HG03159 (cell line): ENCODE measurements at regions not wholly inside any gene's neighbourhood (a gene's known extent, or its start where the extent isn't known, plus 50 kb on each side); places are given as distances from the start of the nearest gene placed in this dataset.
"Not testable (repeated sequence)": the region's sequence is repeated elsewhere in the genome, so short reads cannot be mapped to it uniquely, and the experiment has no call there.

Experiments used
- ATAC-seq: cut with Tn5 transposase; IDR thresholded peaks from one replicate; pipeline ENCODE4 v1.9.1; 2021; ENCODE audit warnings: mild to moderate bottlenecking, moderate library complexity; ENCODE audit not compliant: unreplicated experiment

DNA sequence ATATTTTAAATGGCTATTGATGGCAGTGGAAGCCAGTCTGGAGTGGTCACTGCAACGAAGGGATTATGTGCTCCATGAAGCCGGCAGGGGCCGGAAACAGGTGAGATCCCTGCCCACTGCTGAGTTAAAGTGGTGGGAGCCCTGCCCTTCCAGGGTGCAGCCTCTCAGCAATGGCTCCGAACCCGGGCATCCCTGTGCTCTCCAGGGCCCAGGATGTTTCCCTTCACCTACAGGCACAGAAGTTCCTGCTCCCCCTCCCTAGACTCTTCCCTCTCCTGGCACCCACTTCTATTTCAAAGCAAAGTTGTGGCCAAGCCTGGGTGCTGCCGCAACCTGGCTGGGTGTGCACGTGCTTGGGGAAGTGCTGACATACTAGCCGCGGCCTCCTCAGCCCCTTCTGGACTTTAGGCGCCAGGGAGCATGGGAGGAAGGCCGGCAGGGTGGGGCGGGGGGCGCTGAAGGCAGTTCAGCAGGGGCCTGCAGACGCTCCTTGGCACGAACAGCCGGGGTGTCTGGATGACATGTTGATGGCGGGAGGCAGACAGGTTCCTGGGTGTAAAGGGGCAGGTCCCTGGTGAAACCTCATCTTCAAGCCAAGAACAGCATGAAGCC, 452.3 kb downstream of the HTR1B start:
- ATAC-seq = no peak

DNA sequence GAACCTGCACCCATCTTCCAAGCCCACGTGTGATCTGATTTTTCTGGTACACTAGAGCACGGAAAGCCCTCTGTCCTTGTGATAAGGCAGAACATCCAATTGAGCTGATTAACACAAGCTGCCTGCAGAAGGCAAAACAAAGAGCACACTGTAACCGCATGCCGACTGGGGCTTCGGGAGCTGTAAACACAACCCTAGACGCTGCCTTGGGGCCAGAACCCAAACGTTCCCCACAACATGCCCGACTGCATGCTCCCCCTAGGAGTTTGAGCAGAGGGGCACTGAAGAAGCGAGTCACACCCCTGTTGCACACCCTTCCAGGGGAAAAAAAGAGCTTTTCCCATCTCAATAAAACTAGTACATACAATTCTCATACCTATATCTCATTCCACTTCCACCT, 470.7 kb downstream of the HTR1B start:
- no peak for ATAC-seq

DNA sequence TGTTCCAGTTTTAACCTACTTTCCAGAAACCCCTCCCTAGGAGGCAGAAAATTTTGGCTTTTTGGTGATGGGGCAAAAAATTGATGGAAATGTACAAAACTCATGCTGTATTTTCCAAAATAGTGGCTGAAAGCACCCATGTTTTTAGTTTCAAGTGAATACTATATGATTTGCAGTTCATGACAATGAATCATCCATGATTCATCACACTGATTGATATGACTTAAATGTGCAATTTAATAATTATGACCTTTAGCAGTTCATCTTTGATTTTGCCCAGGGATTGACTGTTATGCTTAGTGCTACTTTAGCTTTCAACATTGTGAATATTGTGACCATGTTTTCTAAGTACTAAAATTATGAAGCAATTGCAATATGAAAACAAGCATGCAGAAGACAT, 478.7 kb downstream of the HTR1B start:
- ATAC-seq = no peak

DNA sequence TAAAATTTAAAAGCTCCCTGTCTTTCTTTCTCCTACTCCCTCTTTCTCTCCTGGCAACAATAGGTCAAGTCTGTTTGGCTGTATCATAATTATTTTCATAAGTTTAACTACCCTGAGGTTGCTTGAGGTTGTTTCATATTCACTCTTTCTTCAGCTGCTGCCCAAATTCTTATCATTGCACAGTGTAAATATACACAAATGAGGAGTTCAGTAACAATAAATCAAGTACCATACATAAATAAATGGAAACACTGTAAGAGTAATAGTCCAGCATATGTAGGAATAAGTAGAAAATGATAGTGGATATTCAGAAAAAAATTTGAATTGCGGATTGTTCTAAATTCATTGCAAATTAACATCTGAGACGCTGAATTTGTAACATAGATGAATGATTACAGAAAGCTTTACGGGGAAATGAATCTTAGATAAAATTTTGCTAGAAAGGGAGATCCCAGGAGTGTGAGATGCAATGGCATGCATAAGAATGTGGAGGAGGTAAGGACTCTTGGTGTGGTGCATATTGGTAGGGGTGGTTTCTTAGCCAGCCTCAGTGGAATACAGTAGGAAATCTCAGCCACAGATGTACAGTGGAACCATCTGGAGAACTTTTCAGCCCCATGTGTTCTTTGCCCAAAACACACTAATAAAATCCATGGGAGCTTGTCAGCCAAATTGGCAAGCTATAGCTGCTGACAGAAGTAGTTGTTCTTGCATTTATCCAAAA, 480.7 kb downstream of the HTR1B start:
- no peak for ATAC-seq

GRCh38 chr6:76972474-76972873, 490.8 kb downstream of the HTR1B start:
- no peak for ATAC-seq

GRCh38 chr6:76959177-76959576, 504.1 kb downstream of the HTR1B start:
- ATAC-seq = not testable (repeated sequence)

GRCh38 chr6:76942203-76942966, 520.9 kb downstream of the HTR1B start:
- ATAC-seq = no peak

- ATAC-seq = no peak
Measured at GRCh38 chr6:76940191-76940590, 523.1 kb downstream of the HTR1B start.

DNA sequence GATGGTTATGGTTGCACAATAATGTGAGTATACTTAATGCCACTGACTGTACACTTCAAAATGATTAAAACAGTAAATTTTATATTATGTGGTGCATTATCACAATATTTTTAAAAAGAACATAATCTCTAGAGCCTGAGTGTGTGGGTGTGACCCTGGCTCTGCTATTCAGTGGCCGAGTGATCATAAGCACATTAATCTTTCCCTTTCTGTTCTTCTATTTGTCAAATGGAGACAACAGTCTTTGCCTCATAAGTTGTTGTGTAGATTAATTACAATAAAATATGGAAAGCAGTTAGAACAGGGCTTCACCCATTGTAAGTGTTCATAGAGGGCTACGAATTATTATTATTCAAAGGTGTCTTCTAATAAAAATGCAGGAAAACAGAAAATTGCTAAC, 548.6 kb downstream of the HTR1B start:
- ATAC-seq = no peak

GRCh38 chr6:76905541-76905940, 557.8 kb downstream of the HTR1B start:
- not testable (repeated sequence) for ATAC-seq

DNA sequence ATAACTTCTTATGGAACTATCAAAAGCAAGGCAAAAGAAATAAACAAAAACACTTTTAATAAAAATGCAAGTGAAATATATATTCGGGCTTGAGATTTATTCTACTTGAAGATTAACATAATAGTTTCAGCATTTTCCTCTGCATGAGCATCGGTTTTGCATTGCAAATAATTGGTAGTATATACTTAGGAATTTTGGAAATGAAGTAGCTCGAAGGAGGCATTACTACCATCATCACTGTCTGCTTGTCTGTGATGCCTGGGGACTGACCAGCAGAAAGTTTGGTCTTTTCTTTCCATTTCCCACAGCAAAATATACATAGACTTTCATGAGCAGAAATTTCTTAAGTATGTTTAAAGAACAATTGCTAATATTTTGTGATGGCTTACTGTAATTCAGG, 570.7 kb downstream of the HTR1B start:
- no peak for ATAC-seq

DNA sequence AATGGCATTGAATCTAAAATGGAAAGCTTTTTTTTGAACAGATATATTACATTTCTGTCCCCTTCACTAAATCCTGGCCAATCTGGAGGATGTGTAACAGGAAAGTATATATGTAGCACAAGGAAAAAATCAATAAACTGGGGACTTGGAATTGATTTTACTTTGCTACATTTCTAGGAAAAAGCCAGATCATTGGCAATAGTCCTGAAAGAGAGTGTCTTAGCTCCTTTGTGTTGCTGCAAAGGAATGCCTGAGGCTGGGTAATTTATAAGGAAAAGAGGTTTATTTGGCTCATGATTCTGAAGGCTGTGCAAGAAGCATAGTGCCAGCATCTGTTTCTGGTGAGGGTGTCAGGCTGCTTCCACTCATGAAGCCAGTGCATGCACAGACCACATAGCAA, 574.9 kb downstream of the HTR1B start:
- no peak for ATAC-seq

- ATAC-seq = no peak
Measured at GRCh38 chr6:76886900-76887299, 576.4 kb downstream of the HTR1B start.

GRCh38 chr6:76885861-76886301, 577.4 kb downstream of the HTR1B start:
- no peak for ATAC-seq

- ATAC-seq = no peak
Measured at GRCh38 chr6:76881414-76881813, 581.9 kb downstream of the HTR1B start.

DNA sequence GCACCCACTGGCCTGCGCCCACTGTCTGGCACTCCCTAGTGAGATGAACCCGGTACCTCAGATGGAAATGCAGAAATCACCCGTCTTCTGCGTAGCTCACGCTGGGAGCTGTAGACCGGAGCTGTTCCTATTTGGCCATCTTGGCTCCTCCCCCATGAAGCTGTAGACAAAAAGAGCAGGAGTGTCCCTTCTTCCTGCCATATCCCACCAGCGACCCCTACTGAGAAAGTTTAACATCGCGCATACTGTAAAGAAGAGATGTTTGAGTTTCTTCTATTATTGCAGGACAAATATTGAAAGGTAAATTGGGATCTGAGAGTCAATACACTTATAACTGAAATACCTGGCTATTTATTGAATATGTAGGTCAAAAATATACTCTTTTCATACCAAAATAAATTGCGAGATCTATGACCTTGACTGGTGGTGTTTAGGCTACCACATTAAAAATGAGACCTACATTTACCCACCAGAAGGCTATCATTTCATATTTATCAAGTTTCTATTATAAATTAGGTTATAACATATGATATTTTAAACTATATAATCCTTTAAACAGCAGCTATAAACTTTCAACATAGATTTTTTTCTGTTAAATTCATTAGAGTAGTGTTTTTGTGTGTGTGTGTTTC, 586.3 kb downstream of the HTR1B start:
- no peak for ATAC-seq

GRCh38 chr6:76876430-76876829, 586.9 kb downstream of the HTR1B start:
- not testable (repeated sequence) for ATAC-seq

- no peak for ATAC-seq
Measured at GRCh38 chr6:76867182-76867581, 596.1 kb downstream of the HTR1B start.

DNA sequence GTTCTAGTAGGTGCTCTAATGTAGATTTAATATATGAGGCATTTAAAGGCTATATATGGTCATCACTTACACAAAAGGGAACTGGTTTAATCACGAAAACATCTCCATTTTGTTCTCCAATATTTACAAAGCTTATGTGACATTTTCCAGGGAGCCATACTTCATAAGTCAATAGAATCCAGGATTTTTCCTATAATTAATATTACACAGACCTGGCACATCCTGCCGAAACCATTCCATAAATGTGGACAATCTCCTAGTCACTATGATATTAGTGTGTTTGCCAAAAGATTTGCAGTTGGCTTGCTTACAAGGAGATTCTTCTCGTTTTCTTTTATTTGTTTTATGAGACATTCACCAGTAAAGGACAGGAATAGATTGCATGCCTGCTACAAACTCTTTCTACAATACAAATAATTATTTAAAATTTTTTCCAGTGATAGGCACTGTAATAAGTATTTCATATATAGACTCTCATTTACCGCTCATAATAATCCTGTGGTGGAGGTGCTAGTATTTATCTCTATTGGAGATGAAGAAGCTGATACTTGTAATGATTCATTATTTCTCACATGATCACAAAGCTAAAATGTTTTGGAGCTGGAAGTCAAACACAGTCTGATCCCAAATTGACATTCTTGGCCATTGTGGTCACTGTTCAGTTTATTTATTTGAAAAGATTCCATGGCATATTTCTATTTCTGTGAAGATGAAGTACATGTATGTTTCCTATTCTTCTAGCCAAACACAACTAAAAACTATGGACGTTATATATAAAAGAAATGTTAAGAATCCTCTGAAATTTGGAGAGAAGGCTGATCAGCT, 597.0 kb downstream of the HTR1B start:
- no peak for ATAC-seq

- no peak for ATAC-seq
Measured at GRCh38 chr6:76862936-76863335, 600.4 kb downstream of the HTR1B start.

DNA sequence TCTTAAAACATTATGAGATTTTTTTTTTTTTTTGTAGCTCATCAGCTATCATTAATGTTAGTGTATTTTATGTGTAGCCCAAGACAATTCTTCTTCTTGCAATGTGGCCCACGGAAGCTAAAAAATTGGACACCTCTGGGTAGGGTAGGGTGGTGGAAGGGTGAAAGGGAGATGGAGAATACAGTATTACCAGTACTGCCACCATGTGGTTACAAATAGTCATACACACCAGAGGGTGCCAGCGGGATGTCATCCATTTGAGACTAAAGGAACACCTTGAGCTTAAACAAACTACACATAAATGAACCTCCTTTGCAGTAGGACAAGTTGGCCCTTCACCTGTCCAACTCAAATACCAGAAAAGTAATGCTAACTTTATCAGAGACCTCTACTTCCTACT, 601.9 kb downstream of the HTR1B start:
- ATAC-seq = peak; percentile 83
